ENCODE measurements at regions not wholly inside any gene's neighbourhood (a gene's known extent, or its start where the extent isn't known, plus 50 kb on each side); places are given as distances from the start of the nearest gene placed in this dataset.

DNA sequence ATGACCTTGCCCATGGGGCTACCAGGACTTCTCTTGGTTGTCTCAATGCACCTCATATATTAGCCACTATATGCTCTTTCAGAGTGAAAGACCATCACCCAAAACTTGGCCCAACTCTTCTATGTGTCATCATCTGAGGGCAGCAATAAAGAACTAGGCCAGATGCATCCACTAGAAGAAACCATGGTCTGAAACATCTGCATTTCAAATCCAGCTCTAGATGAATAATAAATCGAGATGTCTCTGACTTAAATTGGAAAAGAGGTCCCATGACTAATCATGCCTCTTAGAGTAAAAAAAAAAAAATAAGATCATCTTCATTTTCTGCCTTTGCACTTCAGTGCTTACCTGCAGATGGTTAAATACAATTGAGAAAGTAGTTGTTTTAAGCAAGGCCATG, 397.6 kb upstream of the PITX2 start:
- no peak overlapping the region for H3K4me3 ChIP-seq (ENCODE audit: low read depth, low read length)
- TF ChIP-seq, protein P1, sequence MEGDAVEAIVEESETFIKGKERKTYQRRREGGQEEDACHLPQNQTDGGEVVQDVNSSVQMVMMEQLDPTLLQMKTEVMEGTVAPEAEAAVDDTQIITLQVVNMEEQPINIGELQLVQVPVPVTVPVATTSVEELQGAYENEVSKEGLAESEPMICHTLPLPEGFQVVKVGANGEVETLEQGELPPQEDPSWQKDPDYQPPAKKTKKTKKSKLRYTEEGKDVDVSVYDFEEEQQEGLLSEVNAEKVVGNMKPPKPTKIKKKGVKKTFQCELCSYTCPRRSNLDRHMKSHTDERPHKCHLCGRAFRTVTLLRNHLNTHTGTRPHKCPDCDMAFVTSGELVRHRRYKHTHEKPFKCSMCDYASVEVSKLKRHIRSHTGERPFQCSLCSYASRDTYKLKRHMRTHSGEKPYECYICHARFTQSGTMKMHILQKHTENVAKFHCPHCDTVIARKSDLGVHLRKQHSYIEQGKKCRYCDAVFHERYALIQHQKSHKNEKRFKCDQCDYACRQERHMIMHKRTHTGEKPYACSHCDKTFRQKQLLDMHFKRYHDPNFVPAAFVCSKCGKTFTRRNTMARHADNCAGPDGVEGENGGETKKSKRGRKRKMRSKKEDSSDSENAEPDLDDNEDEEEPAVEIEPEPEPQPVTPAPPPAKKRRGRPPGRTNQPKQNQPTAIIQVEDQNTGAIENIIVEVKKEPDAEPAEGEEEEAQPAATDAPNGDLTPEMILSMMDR (IDR thresholded peaks at IDR 0.05; ENCODE audit: low read depth, low read length), result no peak

GRCh38 chr4:111020961-111021360, 398.1 kb upstream of the PITX2 start:
- TF ChIP-seq, protein P1 (IDR thresholded peaks at IDR 0.05; ENCODE audit: low read depth, low read length), result no peak
- H3K4me3 ChIP-seq (ENCODE audit: low read depth, low read length), result no peak overlapping the region

GRCh38 chr4:111022758-111023157, 399.9 kb upstream of the PITX2 start:
- TF ChIP-seq, protein P1 (IDR thresholded peaks at IDR 0.05; ENCODE audit: low read depth, low read length), result no peak
- no peak overlapping the region for H3K4me3 ChIP-seq (ENCODE audit: low read depth, low read length)

GRCh38 chr4:111027526-111027925, 404.6 kb upstream of the PITX2 start:
- no peak overlapping the region for H3K4me3 ChIP-seq (ENCODE audit: low read depth, low read length)
- TF ChIP-seq, protein P1 (IDR thresholded peaks at IDR 0.05; ENCODE audit: low read depth, low read length), result no peak

DNA sequence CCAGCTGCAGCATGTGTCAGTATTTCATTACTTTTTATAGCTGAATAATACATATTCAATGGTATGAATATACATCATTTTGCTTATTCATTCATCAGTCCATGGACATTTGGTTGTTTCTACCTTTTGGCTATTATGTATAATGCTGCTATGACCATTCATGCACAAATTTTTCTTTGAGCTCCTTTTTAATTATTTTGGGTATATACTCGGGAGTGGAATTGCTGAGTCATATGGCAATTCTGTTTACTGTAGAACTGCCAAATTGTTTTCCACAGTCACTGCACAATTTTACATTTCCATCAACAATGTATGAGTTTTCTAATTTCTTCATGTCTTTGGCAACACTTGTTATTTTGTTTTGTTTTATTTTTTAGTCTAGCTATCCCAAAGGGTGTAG, 405.9 kb upstream of the PITX2 start:
- no peak overlapping the region for H3K4me3 ChIP-seq (ENCODE audit: low read depth, low read length)
- TF ChIP-seq, protein P1 (IDR thresholded peaks at IDR 0.05; ENCODE audit: low read depth, low read length), result no peak

DNA sequence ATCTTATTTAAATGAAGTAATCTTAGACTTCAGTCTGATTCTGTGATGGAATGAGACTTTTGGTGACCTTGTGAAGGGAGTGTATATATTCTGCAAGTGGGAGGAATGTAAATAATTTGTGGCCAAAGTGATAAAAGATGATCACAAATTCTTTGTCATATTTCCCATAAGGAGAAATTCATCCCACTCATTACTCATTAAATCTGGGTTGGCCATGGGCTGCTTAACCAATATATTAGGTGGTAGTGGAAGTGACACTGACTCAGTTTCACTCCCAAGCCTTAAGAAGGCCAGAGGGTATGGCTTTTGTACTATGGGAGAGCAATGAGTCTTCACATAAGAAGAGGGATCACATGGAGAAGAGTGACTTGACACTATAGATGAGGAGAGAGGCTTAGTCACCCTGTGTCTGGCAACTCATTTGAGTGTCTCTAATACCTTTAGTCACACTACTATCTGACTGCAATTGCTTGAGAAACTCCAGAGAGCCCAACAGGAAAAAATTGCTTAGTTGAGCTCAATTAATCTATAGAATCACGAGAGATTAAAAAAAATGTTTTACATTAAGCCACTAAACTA, 408.2 kb upstream of the PITX2 start:
- TF ChIP-seq, protein P1 (IDR thresholded peaks at IDR 0.05; ENCODE audit: low read depth, low read length), result no peak
- H3K4me3 ChIP-seq (ENCODE audit: low read depth, low read length), result no peak overlapping the region

GRCh38 chr4:111031596-111031995, 408.7 kb upstream of the PITX2 start:
- no peak overlapping the region for H3K4me3 ChIP-seq (ENCODE audit: low read depth, low read length)
- TF ChIP-seq, protein P1 (IDR thresholded peaks at IDR 0.05; ENCODE audit: low read depth, low read length), result no peak
